HG02678 (cell line): ENCODE measurements at regions not wholly inside any gene's neighbourhood (a gene's known extent, or its start where the extent isn't known, plus 50 kb on each side); places are given as distances from the start of the nearest gene placed in this dataset.

ENCODE experiments used
- ATAC-seq: cut with Tn5 transposase; IDR thresholded peaks from one replicate; pipeline ENCODE4 v1.9.1; 2021; ENCODE audit warnings: mild to moderate bottlenecking, moderate library complexity; ENCODE audit not compliant: unreplicated experiment

GRCh38 chr5:8756498-8757084 lies 789.3 kb downstream of the SEMA5A start:
- no peak for ATAC-seq

DNA sequence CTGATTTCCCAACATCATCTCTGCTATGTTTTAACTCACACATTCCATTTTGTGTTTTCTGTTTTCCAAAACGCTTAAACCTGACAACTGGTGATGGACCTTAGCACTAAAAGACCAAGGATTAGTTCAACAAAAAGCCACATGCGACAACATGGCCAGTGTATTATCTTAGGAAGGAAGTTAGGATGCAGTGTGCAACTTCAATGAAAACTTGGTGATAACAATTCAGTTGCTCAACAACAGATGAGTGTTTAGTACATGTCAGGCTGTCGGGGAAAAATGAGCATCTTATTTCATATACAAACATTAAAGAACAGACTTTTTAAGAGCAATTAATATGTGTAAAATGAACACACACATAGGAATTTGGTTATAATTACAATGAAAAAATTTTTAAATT lies 780.0 kb downstream of the SEMA5A start:
- no peak for ATAC-seq

- no peak for ATAC-seq
Measured at GRCh38 chr5:8766448-8766847, 779.4 kb downstream of the SEMA5A start.

GRCh38 chr5:8767111-8767510 lies 778.8 kb downstream of the SEMA5A start:
- no peak for ATAC-seq

DNA sequence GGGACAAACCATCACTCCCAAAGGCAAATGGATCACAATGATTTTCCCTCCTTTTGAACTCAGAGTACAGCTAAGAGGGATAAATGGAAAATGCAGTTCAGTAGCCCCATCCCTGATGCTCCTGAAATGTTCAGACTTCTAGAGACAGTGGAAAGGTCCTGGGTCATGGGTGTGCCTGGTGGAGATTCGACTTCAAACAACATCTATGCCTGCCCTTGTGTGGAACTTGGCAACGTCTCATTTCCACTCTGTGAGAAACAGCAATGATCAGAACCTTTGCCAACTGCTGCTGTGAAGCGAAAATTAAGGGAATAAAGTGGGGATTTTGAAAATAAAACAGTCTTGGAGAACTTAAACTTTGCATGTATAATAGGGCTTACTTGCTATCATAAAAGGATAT lies 778.1 kb downstream of the SEMA5A start:
- ATAC-seq: no peak

DNA sequence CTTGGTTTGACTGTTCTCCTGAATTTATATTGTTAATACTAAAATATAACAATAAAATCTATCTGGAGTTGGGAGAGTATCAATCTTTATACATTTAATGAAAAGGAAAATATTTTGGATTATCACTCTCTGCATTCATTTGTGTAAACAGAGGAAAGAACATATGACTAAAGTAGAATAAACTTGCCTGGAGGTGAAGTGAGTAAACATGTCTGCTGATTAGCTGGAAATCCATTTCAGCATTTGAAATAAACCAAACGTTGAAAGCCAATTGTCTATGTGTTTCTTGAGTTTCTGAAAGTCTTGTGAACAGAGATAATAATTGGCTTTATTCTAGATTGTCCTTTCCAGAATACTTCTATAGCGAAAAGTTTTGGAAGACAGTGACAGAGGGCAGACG lies 776.2 kb downstream of the SEMA5A start:
- no peak for ATAC-seq

DNA sequence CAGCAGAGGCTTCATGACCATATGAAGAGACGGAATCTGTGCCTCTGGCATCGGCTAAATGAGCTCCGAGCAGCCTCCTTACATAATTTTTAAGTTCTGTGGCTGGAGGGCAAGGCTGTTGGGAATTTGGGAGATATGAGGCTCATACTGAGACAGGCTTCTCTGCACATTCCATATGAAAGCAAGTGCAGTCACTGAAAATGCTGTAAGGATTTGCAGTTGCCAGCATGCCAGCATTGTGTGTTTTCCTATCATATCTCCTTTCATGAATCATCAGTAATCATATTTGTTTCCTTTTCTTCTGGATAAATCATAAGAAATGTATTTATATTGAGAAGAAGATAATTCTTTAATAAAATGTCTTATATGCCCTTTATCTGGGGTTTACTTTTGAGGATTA lies 775.4 kb downstream of the SEMA5A start:
- ATAC-seq: no peak

DNA sequence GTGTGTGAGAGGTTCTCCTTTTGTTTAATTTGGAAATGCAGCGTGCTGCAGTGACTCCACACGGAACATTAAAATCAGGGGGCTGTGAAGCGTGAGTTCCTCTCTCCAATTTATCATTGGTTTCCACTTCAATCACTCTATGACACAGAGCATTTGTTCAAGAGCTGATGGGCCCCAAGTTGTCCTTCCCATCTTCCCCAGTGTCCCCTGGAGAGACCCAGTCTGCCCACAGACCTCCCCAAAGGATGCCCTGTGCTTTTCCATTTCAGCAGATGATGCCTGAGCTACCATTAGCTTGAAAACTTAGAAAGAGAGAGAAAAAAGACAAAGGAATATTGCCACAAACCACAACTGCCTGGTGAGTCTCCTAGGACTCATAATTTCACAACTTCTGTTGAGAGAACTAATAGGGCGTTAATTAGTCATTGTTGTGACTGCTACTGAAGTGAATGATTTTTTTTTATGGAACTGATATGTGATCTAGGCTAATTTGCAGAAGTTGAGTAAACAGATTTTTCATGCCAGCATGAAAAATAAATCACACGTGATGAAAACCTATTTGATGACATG lies 772.7 kb downstream of the SEMA5A start:
- ATAC-seq: no peak

DNA sequence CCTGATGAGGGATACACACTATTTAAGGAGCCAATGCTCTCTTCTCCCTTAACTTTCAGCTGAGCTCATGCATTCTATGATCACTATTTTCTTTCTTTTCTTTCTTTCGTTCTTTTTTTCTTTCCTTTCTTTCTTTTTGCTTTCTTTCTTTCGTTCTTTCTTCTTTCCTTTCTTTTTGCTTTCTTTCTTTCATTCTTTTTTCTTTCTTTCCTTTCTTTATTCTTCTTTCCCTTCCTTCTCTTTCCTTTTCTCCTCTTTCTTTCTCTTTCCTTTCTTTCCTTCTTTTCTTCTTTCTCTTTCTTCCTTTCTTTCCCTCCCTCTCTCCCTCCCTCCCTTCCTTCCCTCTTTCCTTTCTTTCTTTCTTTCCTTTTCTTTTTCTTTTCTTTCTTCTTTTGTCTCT lies 761.2 kb downstream of the SEMA5A start:
- ATAC-seq: no peak

GRCh38 chr5:8788246-8788645 lies 757.6 kb downstream of the SEMA5A start:
- ATAC-seq: no peak

GRCh38 chr5:8805653-8806052 lies 740.2 kb downstream of the SEMA5A start:
- no peak for ATAC-seq

DNA sequence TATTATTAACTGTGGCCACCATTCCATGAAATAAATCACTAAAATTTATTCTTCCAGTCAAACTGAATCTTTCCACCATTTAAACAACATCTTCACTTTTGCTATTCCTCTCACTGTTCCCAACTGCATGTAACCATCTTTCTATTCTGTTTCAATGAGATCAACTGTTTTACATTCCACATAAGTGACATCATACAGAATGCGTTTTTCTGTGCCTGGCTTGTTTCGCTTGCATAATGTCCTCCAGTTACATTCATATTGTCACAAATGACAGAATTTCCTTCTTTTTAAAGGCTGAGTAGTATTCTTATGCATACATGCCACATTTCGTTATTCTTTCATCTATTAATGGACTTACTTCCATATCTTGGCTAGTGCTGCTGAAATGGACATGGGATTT lies 738.2 kb downstream of the SEMA5A start:
- no peak for ATAC-seq

DNA sequence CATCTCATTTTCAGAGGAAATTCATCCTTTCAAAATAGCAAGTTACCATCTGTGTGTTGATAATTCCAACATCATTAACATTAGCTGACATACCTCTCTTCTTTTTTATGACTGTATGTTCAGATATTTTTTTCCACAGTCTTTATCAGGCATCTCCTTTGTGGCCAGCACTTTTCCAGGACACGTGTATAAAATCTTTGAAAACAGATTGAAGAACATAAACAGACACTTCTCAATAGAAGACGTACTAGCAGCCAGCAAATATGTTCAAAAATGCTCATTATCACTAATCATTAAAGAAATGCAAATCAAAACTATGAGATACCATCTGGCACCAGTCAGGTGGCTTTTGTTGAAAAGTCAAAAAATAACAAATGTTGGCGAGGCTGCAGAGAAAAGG lies 734.3 kb downstream of the SEMA5A start:
- no peak for ATAC-seq

- ATAC-seq: no peak
Measured at GRCh38 chr5:8813180-8813579, 732.7 kb downstream of the SEMA5A start.

GRCh38 chr5:8814105-8814504 lies 731.8 kb downstream of the SEMA5A start:
- ATAC-seq: no peak

GRCh38 chr5:8824371-8824770 lies 721.5 kb downstream of the SEMA5A start:
- no peak for ATAC-seq

DNA sequence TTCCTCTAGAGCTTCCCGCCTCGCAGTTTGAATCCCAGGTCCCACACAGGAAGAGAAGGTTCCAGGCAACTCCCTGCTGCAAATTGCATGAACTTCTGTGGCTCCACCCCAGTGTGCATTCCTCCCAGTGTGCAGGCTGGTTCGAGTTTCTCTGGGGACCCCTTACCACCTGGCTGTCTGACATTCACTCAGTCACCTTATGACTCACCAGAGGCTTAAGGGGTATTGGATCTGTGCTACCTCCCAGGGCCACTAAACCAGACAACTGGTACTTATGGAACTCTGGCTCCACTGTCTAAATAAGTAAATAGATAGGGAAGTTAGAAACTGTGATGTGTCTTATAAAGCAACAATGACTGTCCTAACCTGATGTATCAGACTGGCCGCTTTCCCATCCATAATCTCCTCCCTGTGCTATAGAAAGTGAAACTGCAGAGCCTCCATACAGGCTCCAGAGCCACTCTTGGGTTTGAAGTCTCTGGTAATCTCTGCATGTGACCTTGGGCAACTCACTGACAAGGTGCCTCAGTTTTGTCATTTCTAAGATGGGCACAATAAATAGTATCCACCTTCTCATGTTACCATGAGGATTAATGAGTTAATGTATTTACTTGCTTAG lies 720.6 kb downstream of the SEMA5A start:
- ATAC-seq: no peak

GRCh38 chr5:8826508-8826907 lies 719.4 kb downstream of the SEMA5A start:
- no peak for ATAC-seq

DNA sequence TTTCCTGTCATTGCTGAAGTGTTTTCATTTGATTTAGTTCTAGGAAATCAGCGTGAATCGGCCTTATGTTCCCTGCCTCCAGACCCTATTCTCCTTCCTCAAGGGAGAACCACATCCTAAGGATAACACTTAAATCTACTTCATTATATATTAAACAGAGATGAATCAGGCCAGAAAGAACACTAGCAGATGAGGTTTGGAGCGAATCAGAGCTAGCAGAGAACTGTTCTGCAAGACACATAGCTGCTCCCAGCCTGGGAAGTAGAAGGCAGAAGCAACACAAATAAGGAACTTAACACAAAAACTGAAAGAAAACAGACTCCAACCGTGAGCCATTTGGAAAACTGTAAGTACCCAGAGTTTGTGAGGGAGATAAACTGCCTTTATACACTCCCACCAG lies 718.2 kb downstream of the SEMA5A start:
- ATAC-seq: no peak

- ATAC-seq: no peak
Measured at GRCh38 chr5:8828596-8829322, 717.1 kb downstream of the SEMA5A start.

GRCh38 chr5:8829323-8830029 lies 716.4 kb downstream of the SEMA5A start:
- ATAC-seq: no peak

DNA sequence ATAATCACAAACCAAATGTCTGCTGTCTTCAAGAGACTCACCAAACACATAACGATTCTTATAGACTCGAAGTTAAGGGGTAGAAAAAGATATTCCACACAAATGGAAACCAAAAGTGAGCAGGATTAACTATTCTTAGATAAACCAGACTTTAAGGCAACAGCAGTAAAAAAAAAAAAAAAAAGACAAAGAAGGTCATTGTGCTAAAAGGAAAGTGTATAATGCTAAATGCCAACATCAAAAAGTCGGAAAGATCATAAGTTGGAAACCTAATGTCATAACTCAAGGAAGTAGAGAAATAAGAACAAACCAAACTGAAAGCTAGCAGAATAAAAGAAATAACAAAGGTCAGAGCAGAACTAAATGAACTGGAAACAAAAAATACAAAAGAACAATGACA lies 714.6 kb downstream of the SEMA5A start:
- ATAC-seq: no peak
